ENCODE measurements at regions not wholly inside any gene's neighbourhood (a gene's known extent, or its start where the extent isn't known, plus 50 kb on each side); places are given as distances from the start of the nearest gene placed in this dataset.

GRCh38 chr6:126913651-126914050 lies 204.8 kb upstream of the RSPO3 start:
- H3K27ac ChIP-seq: no peak overlapping the region
- H3K9me3 ChIP-seq: no peaks in the 10 kb centered on the region
- intact Hi-C loops (cut with DNase I): no loop called here
- TF ChIP-seq POLR2A (IDR thresholded peaks at IDR 0.05) (no peak), CTCF (IDR thresholded peaks at IDR 0.05) (no peak)
- no peaks in the 10 kb centered on the region for H3K36me3 ChIP-seq
- no peak overlapping the region for H3K4me3 ChIP-seq
- DNase-seq: no peak
- WGBS, 2 donors: 36 to 39% methylated on average over 1 of the region's 1 CpG
- no peaks in the 10 kb centered on the region for H3K4me1 ChIP-seq
- no peaks in the 10 kb centered on the region for H3K27me3 ChIP-seq

- TF ChIP-seq POLR2A (IDR thresholded peaks at IDR 0.05) (no peak), CTCF (IDR thresholded peaks at IDR 0.05) (no peak)
- no peaks in the 10 kb centered on the region for H3K4me1 ChIP-seq
- whole genome bisulfite sequencing, 2 donors: 65 to 79% methylated on average over 2 of the region's 2 CpGs
- no peaks in the 10 kb centered on the region for H3K27me3 ChIP-seq
- H3K27ac ChIP-seq: no peak overlapping the region
- intact Hi-C loops (cut with DNase I): no loop called here
- no peaks in the 10 kb centered on the region for H3K36me3 ChIP-seq
- DNase-seq: no peak
- no peaks in the 10 kb centered on the region for H3K9me3 ChIP-seq
- H3K4me3 ChIP-seq: no peak overlapping the region
Measured at GRCh38 chr6:126914172-126914571, 204.3 kb upstream of the RSPO3 start.

GRCh38 chr6:126914801-126915200 lies 203.7 kb upstream of the RSPO3 start:
- H3K9me3 ChIP-seq: no peaks in the 10 kb centered on the region
- intact Hi-C loops (cut with DNase I): no loop called here
- H3K27me3 ChIP-seq: no peaks in the 10 kb centered on the region
- no peak overlapping the region for H3K27ac ChIP-seq
- H3K36me3 ChIP-seq: no peaks in the 10 kb centered on the region
- H3K4me3 ChIP-seq: no peak overlapping the region
- H3K4me1 ChIP-seq: no peaks in the 10 kb centered on the region
- no peak for TF ChIP-seq POLR2A (IDR thresholded peaks at IDR 0.05)
- no peak for DNase-seq

GRCh38 chr6:126919947-126920346 lies 198.5 kb upstream of the RSPO3 start:
- WGBS, 2 donors: 17 to 41% methylated on average over 1 of the region's 1 CpG
- Histone ChIP-seq H3K4me1 (no peaks in the 10 kb centered on the region), H3K27ac (no peak overlapping the region), H3K9me3 (no peaks in the 10 kb centered on the region), H3K4me3 (no peak overlapping the region), H3K36me3 (no peaks in the 10 kb centered on the region), H3K27me3 (no peaks in the 10 kb centered on the region)
- intact Hi-C loops (cut with DNase I): no loop called here
- no peak for TF ChIP-seq POLR2A (IDR thresholded peaks at IDR 0.05)
- TF ChIP-seq CTCF (IDR thresholded peaks at IDR 0.05): no peak
- DNase-seq: no peak

- DNase-seq: no peak
- Histone ChIP-seq H3K4me1 (no peaks in the 10 kb centered on the region), H3K9me3 (no peaks in the 10 kb centered on the region), H3K36me3 (no peaks in the 10 kb centered on the region), H3K27me3 (no peaks in the 10 kb centered on the region), H3K27ac (no peak overlapping the region), H3K4me3 (no peak overlapping the region)
- TF ChIP-seq POLR2A (IDR thresholded peaks at IDR 0.05): no peak
- TF ChIP-seq CTCF (IDR thresholded peaks at IDR 0.05): no peak
- intact Hi-C loops (cut with DNase I): no loop called here
- 32 to 43% methylated on average over 2 of the region's 2 CpGs for WGBS, 2 donors
Measured at GRCh38 chr6:126923807-126924206, 194.7 kb upstream of the RSPO3 start.

GRCh38 chr6:126926926-126927325 lies 191.5 kb upstream of the RSPO3 start:
- TF ChIP-seq CTCF (IDR thresholded peaks at IDR 0.05) (no peak), POLR2A (IDR thresholded peaks at IDR 0.05) (no peak)
- H3K9me3 ChIP-seq: no peaks in the 10 kb centered on the region
- no peaks in the 10 kb centered on the region for H3K27me3 ChIP-seq
- H3K36me3 ChIP-seq: no peaks in the 10 kb centered on the region
- no peak overlapping the region for H3K4me3 ChIP-seq
- no peak for DNase-seq
- intact Hi-C loops (cut with DNase I): no loop called here
- H3K27ac ChIP-seq: no peak overlapping the region
- H3K4me1 ChIP-seq: no peaks in the 10 kb centered on the region
- 37 to 45% methylated on average over 3 of the region's 3 CpGs for WGBS, 2 donors

Data from esophagus squamous epithelium (tissue), 5 donors.